Mesothelial cell of epicardium (in vitro differentiated cells): ENCODE measurements at regions not wholly inside any gene's neighbourhood (a gene's known extent, or its start where the extent isn't known, plus 50 kb on each side); places are given as distances from the start of the nearest gene placed in this dataset.

ENCODE experiments used
- DNase-seq, 2 experiments: peaks; one replicate each; pipeline ENCODE4 v3.0.0; 2021; ENCODE audit warnings: low spot score in 2 of 2; ENCODE audit not compliant: unreplicated experiment in 2 of 2
- H3K27ac Mint-ChIP-seq: 2 replicates; pipeline ENCODE4 v1.8.0; 2021; ENCODE audit warnings: mixed read lengths
- H3K27me3 Mint-ChIP-seq: 2 replicates; pipeline ENCODE4 v1.8.0; 2021; ENCODE audit warnings: low read depth, mixed read lengths
- H3K36me3 Mint-ChIP-seq: 2 replicates; pipeline ENCODE4 v1.8.0; 2021; ENCODE audit warnings: mixed read lengths
- H3K4me1 Mint-ChIP-seq: 2 replicates; pipeline ENCODE4 v1.8.0; 2021; ENCODE audit warnings: mixed read lengths
- H3K4me3 Mint-ChIP-seq: 2 replicates; pipeline ENCODE4 v1.8.0; 2021; ENCODE audit warnings: mild to moderate bottlenecking, moderate library complexity, mixed read lengths
- H3K9me3 Mint-ChIP-seq: 2 replicates; pipeline ENCODE4 v1.8.0; 2021; ENCODE audit warnings: mixed read lengths
- CTCF ChIP-seq: fragments of 200-600 bp; sonication (generic); IDR thresholded peaks from one replicate; pipeline ENCODE4 v1.5.0; 2021; ENCODE audit warnings: antibody characterized with exemption; ENCODE audit not compliant: unreplicated experiment

- H3K4me3 Mint-ChIP-seq: no peak overlapping the region
- no peak for DNase-seq
- no peaks in the 10 kb centered on the region for H3K9me3 Mint-ChIP-seq
- H3K36me3 Mint-ChIP-seq: no peaks in the 10 kb centered on the region
- no peak for TF ChIP-seq CTCF
- no peaks in the 10 kb centered on the region for H3K27me3 Mint-ChIP-seq
- no peak overlapping the region for H3K27ac Mint-ChIP-seq
- H3K4me1 Mint-ChIP-seq: peaks cover 24% of the 10 kb centered on the region
Measured at GRCh38 chr2:187994464-187995331, 297.0 kb upstream of the GULP1 start.

GRCh38 chr2:187995556-187995955, 296.1 kb upstream of the GULP1 start:
- Mint-ChIP-seq H3K27me3 (no peaks in the 10 kb centered on the region), H3K4me1 (peaks cover 21% of the 10 kb centered on the region), H3K9me3 (no peaks in the 10 kb centered on the region), H3K27ac (no peak overlapping the region), H3K36me3 (no peaks in the 10 kb centered on the region), H3K4me3 (no peak overlapping the region)
- TF ChIP-seq CTCF: no peak
- DNase-seq: no peak

GRCh38 chr2:187996630-187997029, 295.0 kb upstream of the GULP1 start:
- no peak for DNase-seq
- Mint-ChIP-seq H3K36me3 (no peaks in the 10 kb centered on the region), H3K27me3 (no peaks in the 10 kb centered on the region), H3K9me3 (no peaks in the 10 kb centered on the region), H3K27ac (no peak overlapping the region), H3K4me1 (peaks cover 12% of the 10 kb centered on the region), H3K4me3 (no peak overlapping the region)
- TF ChIP-seq CTCF: no peak

GRCh38 chr2:188000189-188000588, 291.5 kb upstream of the GULP1 start:
- H3K9me3 Mint-ChIP-seq: no peaks in the 10 kb centered on the region
- DNase-seq: no peak
- H3K36me3 Mint-ChIP-seq: no peaks in the 10 kb centered on the region
- TF ChIP-seq CTCF: no peak
- H3K27me3 Mint-ChIP-seq: no peaks in the 10 kb centered on the region
- H3K4me1 Mint-ChIP-seq: no peaks in the 10 kb centered on the region
- H3K4me3 Mint-ChIP-seq: no peak overlapping the region
- H3K27ac Mint-ChIP-seq: no peak overlapping the region

- Mint-ChIP-seq H3K27me3 (no peaks in the 10 kb centered on the region), H3K4me1 (no peaks in the 10 kb centered on the region), H3K4me3 (no peak overlapping the region), H3K27ac (no peak overlapping the region), H3K36me3 (no peaks in the 10 kb centered on the region), H3K9me3 (no peaks in the 10 kb centered on the region)
- DNase-seq: no peak
- TF ChIP-seq CTCF: no peak
Measured at GRCh38 chr2:188003800-188004199, 287.9 kb upstream of the GULP1 start.
